VCaP (cell line): ENCODE measurements at regions not wholly inside any gene's neighbourhood (a gene's known extent, or its start where the extent isn't known, plus 50 kb on each side); places are given as distances from the start of the nearest gene placed in this dataset.

Experiments
- H3K27ac ChIP-seq: fragments of 450-650 bp; 2 replicates; pipeline ENCODE4 v1.5.1; 2017
- CTCF ChIP-seq: fragments of 450-650 bp; conservative IDR thresholded peaks from 2 replicates; pipeline ENCODE4 v1.5.1; 2017; ENCODE audit warnings: mild to moderate bottlenecking, moderate library complexity

GRCh38 chr2:11103984-11104793, 51.1 kb upstream of the SLC66A3 start:
- no peak for TF ChIP-seq CTCF
- H3K27ac ChIP-seq, result no peak overlapping the region

GRCh38 chr2:11104794-11105660, 50.2 kb upstream of the SLC66A3 start:
- TF ChIP-seq CTCF, result no peak

More at GRCh38 chr2:11104794-11105660, 50.2 kb upstream of the SLC66A3 start:
- H3K27ac ChIP-seq, result no peak overlapping the region
